IMR-90 (cell line): ENCODE measurements at regions not wholly inside any gene's neighbourhood (a gene's known extent, or its start where the extent isn't known, plus 50 kb on each side); places are given as distances from the start of the nearest gene placed in this dataset.

Experiments
- ATAC-seq: fragments of 200-7000 bp; cut with Tn5 transposase; 2 replicates; pipeline ENCODE4 v1.9.1; 2020; ENCODE audit warnings: low read depth, mild to moderate bottlenecking, moderate library complexity
- BruUV-seq: library from RNA; stranded (reverse); fragments of 400-500 nt; replicated peaks from 2 replicates; lab custom pipeline; 2021; lab: Mats Ljungman, UMichigan
- CTCF ChIA-PET: fragments of 300-600 bp; formaldehyde crosslinking; extraction: SDS; loops from one replicate; lab custom pipeline; 2021; ENCODE audit warnings: antibody characterized with exemption; lab: Yijun Ruan, JAX
- POLR2A ChIA-PET: fragments of 300-600 bp; sonication (Branson Sonifier 250); formaldehyde crosslinking; loops from one replicate; lab custom pipeline; 2022; ENCODE audit warnings: antibody characterized with exemption; ENCODE audit not compliant: unreplicated experiment; lab: Charles Lee
- DNase-seq: peaks from one replicate; pipeline ENCODE4 v3.0.0; 2013
- H2AFZ ChIP-seq: replicated peaks from 2 replicates; pipeline ENCODE3; 2013; ENCODE audit warnings: low read length, mild to moderate bottlenecking; ENCODE audit not compliant: poor library complexity
- H2AK5ac ChIP-seq: 2 replicates; pipeline ENCODE4 v1.6.1; 2013; ENCODE audit warnings: low read depth, low read length, inconsistent platforms
- H2AK9ac ChIP-seq: replicated peaks from 2 replicates; pipeline ENCODE3; 2013; ENCODE audit warnings: mild to moderate bottlenecking, low read depth, low read length, moderate library complexity; ENCODE audit not compliant: poor library complexity
- H2BK120ac ChIP-seq: 2 replicates; pipeline ENCODE4 v1.6.1; 2013; ENCODE audit warnings: low read depth, low read length, inconsistent platforms
- H2BK15ac ChIP-seq: 3 replicates; pipeline ENCODE4 v1.6.1; 2013; ENCODE audit warnings: low read depth, low read length, inconsistent platforms
- H2BK20ac ChIP-seq: 2 replicates; pipeline ENCODE4 v1.6.1; 2013; ENCODE audit warnings: low read depth, mild to moderate bottlenecking, inconsistent platforms, low read length, moderate library complexity
- H2BK5ac ChIP-seq: 2 replicates; pipeline ENCODE4 v1.6.1; 2013; ENCODE audit warnings: mild to moderate bottlenecking, low read depth, low read length, inconsistent platforms; ENCODE audit not compliant: poor library complexity, severe bottlenecking
- H3K14ac ChIP-seq: replicated peaks from 2 replicates; pipeline ENCODE4 v1.6.1; 2013; ENCODE audit warnings: low read depth, low read length, inconsistent platforms
- H3K18ac ChIP-seq: 2 replicates; pipeline ENCODE4 v1.6.1; 2013; ENCODE audit warnings: low read depth, low read length, control low read depth
- H3K23ac ChIP-seq: 2 replicates; pipeline ENCODE4 v1.6.1; 2013; ENCODE audit warnings: low read depth, low read length, inconsistent platforms
- H3K27ac ChIP-seq: 2 replicates; pipeline ENCODE4 v1.5.1; 2013; ENCODE audit warnings: mild to moderate bottlenecking, control low read depth, low read length; ENCODE audit not compliant: insufficient read depth
- H3K27me3 ChIP-seq: 2 replicates; pipeline ENCODE4 v1.6.1; 2013; ENCODE audit warnings: low read length; ENCODE audit not compliant: control insufficient read depth, insufficient read depth
- H3K36me3 ChIP-seq: 2 replicates; pipeline ENCODE4 v1.6.1; 2013; ENCODE audit warnings: low read length, mixed read lengths; ENCODE audit not compliant: control insufficient read depth, insufficient read depth
- H3K4ac ChIP-seq: 2 replicates; pipeline ENCODE4 v1.6.1; 2013; ENCODE audit warnings: low read depth, low read length, inconsistent platforms
- H3K4me1 ChIP-seq: 2 replicates; pipeline ENCODE4 v1.6.1; 2013; ENCODE audit warnings: low read length, mixed read lengths; ENCODE audit not compliant: control insufficient read depth, insufficient read depth
- H3K4me2 ChIP-seq: 2 replicates; pipeline ENCODE4 v1.6.1; 2013; ENCODE audit warnings: low read depth, mild to moderate bottlenecking, control low read depth, low read length, moderate library complexity
- H3K4me3 ChIP-seq: 2 replicates; pipeline ENCODE4 v1.5.1; 2013; ENCODE audit warnings: low read depth, mild to moderate bottlenecking, control low read depth, low read length, moderate library complexity; ENCODE audit not compliant: insufficient read depth
- H3K56ac ChIP-seq: 2 replicates; pipeline ENCODE4 v1.6.1; 2013; ENCODE audit warnings: low read length, inconsistent platforms; ENCODE audit not compliant: insufficient read depth; ENCODE audit errors: extremely low read depth
- H3K79me1 ChIP-seq, 2 experiments: 2 replicates each; pipeline ENCODE4 v1.6.1; 2013; ENCODE audit warnings: low read length in 2 of 2, inconsistent platforms in 1 of 2, low read depth in 1 of 2
- H3K9ac ChIP-seq: 2 replicates; pipeline ENCODE4 v1.6.1; 2013; ENCODE audit warnings: low read depth, low read length, control low read depth
- H3K9me1 ChIP-seq: 2 replicates; pipeline ENCODE4 v1.6.1; 2013; ENCODE audit warnings: low read length, inconsistent platforms; ENCODE audit not compliant: insufficient read depth
- H3K9me3 ChIP-seq: 2 replicates; pipeline ENCODE4 v1.6.1; 2013; ENCODE audit warnings: low read length; ENCODE audit not compliant: control insufficient read depth, insufficient read depth
- H4K20me1 ChIP-seq: 2 replicates; pipeline ENCODE4 v1.6.1; 2013; ENCODE audit warnings: low read length, inconsistent platforms; ENCODE audit not compliant: insufficient read depth
- H4K5ac ChIP-seq: 2 replicates; pipeline ENCODE4 v1.6.1; 2013; ENCODE audit warnings: mild to moderate bottlenecking, low read depth, low read length, control low read depth
- H4K8ac ChIP-seq, 2 experiments: 2 replicates each; pipeline ENCODE4 v1.6.1; 2013; ENCODE audit warnings: low read depth in 2 of 2, low read length in 2 of 2, control low read depth in 1 of 2, inconsistent platforms in 1 of 2
- H4K91ac ChIP-seq: 2 replicates; pipeline ENCODE4 v1.6.1; 2013; ENCODE audit warnings: low read depth, low read length, inconsistent platforms; ENCODE audit not compliant: insufficient read depth
- BHLHE40 ChIP-seq: fragments of 150-350 bp; IDR thresholded peaks from 2 replicates; pipeline ENCODE4 v1.6.1; 2016; ENCODE audit warnings: mild to moderate bottlenecking, low read depth, low read length
- CEBPB ChIP-seq: IDR thresholded peaks from 2 replicates; pipeline ENCODE4 v1.6.1; 2012; ENCODE audit warnings: low read depth, low read length, improper control_type of control experiment
- CHD1 ChIP-seq: IDR thresholded peaks from 2 replicates; pipeline ENCODE4 v1.6.1; 2012; ENCODE audit warnings: low read depth, low read length, improper control_type of control experiment
- FOS ChIP-seq: fragments of 150-350 bp; IDR thresholded peaks from 2 replicates; pipeline ENCODE4 v1.6.1; 2016; ENCODE audit warnings: low read depth, low read length
- MAFK ChIP-seq: IDR thresholded peaks from 2 replicates; pipeline ENCODE4 v1.6.1; 2012; ENCODE audit warnings: low read depth, low read length, improper control_type of control experiment
- MAZ ChIP-seq: IDR thresholded peaks from 2 replicates; pipeline ENCODE4 v1.6.1; 2012; ENCODE audit warnings: low read depth, mild to moderate bottlenecking, low read length, improper control_type of control experiment, moderate library complexity, borderline replicate concordance
- MXI1 ChIP-seq: IDR thresholded peaks from 2 replicates; pipeline ENCODE4 v1.6.1; 2012; ENCODE audit warnings: low read depth, mild to moderate bottlenecking, low read length, moderate library complexity, borderline replicate concordance
- NFE2L2 ChIP-seq: fragments of 150-350 bp; IDR thresholded peaks from 2 replicates; pipeline ENCODE4 v1.6.1; 2016; ENCODE audit warnings: low read depth, mild to moderate bottlenecking, low read length
- POLR2A ChIP-seq: IDR thresholded peaks from 2 replicates; pipeline ENCODE4 v1.6.1; 2012; ENCODE audit warnings: mild to moderate bottlenecking, low read depth, low read length
- RAD21 ChIP-seq: IDR thresholded peaks from 2 replicates; pipeline ENCODE4 v1.6.1; 2012; ENCODE audit warnings: low read length, improper control_type of control experiment
- RCOR1 ChIP-seq: IDR thresholded peaks from 2 replicates; pipeline ENCODE4 v1.6.1; 2012; ENCODE audit warnings: mild to moderate bottlenecking, low read length, improper control_type of control experiment; ENCODE audit not compliant: insufficient replicate concordance
- RFX5 ChIP-seq: IDR thresholded peaks from 2 replicates; pipeline ENCODE4 v1.8.0; 2012; ENCODE audit warnings: low read depth, mild to moderate bottlenecking, low read length, moderate library complexity
- SMC3 ChIP-seq: fragments of 150-350 bp; IDR thresholded peaks from 2 replicates; pipeline ENCODE4 v1.6.1; 2016; ENCODE audit warnings: low read depth, mild to moderate bottlenecking, antibody characterized with exemption, low read length, moderate library complexity
- WGBS, 2 experiments: methylation state at CpG; one replicate each; pipeline versions ENCODE4 v1.1.5 to v1.1.7; 2013; ENCODE audit warnings: missing lambda C conversion rate in 2 of 2; ENCODE audit not compliant: insufficient read length in 1 of 2; ENCODE audit errors: extremely low coverage in 2 of 2; 5-methylcytosine and 5-hydroxymethylcytosine counted together
- dilution Hi-C: fragments of 300-500 bp; cut with HindIII; formaldehyde crosslinking; loops from one replicate; pipeline ENCODE4 v1.14.3; 2018; ENCODE audit warnings: low sequenced_read_pairs; ENCODE audit not compliant: unreplicated experiment
- in situ Hi-C: fragments of 300-500 bp; cut with MboI; formaldehyde crosslinking; loops from 3 replicates; pipeline ENCODE4 v1.14.3; 2019; ENCODE audit warnings: low sequenced_read_pairs, inconsistent platforms, mixed read lengths
- intact Hi-C: fragments of 100-400 bp; cut with micrococcal nuclease; formaldehyde crosslinking; loops from 2 replicates; pipeline ENCODE4 v1.10.0; 2022
- TF ChIP-seq, protein P1 (sequence below): conservative IDR thresholded peaks from 2 replicates; pipeline ENCODE4 v1.5.1; 2012; ENCODE audit warnings: mild to moderate bottlenecking, low read depth, low read length, improper control_type of control experiment
- TF ChIP-seq, protein P2 (sequence below): fragments of 150-350 bp; IDR thresholded peaks from 2 replicates; pipeline ENCODE4 v1.6.1; 2017; ENCODE audit warnings: mild to moderate bottlenecking, antibody characterized with exemption, low read length, low read depth
- TF ChIP-seq, protein P3 (sequence below): fragments of 150-350 bp; IDR thresholded peaks from 2 replicates; pipeline ENCODE4 v1.6.1; 2016; ENCODE audit warnings: low read depth, mild to moderate bottlenecking, low read length, moderate library complexity, borderline replicate concordance

DNA sequence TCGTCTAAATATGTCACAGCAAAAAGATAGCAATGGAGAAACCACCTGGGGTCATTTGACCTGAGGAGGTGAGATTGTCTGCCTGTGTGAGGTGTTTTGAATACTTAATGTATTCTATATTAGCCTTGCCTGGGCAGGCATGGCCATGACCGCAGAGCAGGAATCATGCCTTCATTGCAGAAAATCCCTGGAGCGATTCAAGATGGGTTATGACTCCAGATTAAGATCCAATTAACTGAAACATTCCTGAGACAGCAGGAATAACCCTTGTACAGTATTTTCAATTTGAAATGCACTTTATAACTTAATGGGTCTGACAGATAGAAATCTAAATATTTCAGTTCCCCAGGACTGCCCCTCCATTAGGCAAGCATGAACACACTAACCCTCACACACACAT lies 227.3 kb upstream of the RAB6C start:
- H3K9ac ChIP-seq, result no peak overlapping the region
- no peak overlapping the region for H3K27ac ChIP-seq
- no peak overlapping the region for H2AFZ ChIP-seq
- no peak overlapping the region for H3K4me2 ChIP-seq
- no peaks in the 10 kb centered on the region for H4K20me1 ChIP-seq
- no peak overlapping the region for H2AK9ac ChIP-seq
- no peaks in the 10 kb centered on the region for H3K27me3 ChIP-seq
- ChIA-PET POLR2A (no interaction called here), CTCF (no interaction called here)
- BruUV-seq, result no TSS peak
- no peak for DNase-seq
- H3K9me1 ChIP-seq, result no peaks in the 10 kb centered on the region
- H3K56ac ChIP-seq, result no peak overlapping the region
- no peaks in the 10 kb centered on the region for H3K4me1 ChIP-seq
- no peaks in the 10 kb centered on the region for H3K79me1 ChIP-seq
- no peak overlapping the region for H3K18ac ChIP-seq
- no peak overlapping the region for H3K4me3 ChIP-seq
- in situ Hi-C loops (no loop called here), dilution Hi-C loops (no loop called here), intact Hi-C loops (no loop called here)
- no peak for ATAC-seq
- WGBS, 2 experiments, result no CpG with 5 or more reads among the region's 3 CpGs
- peaks cover 5% of the 10 kb centered on the region for H3K9me3 ChIP-seq
- H3K23ac ChIP-seq, result no peak overlapping the region
- H2BK120ac ChIP-seq, result no peak overlapping the region
- no peak overlapping the region for H4K8ac ChIP-seq
- H4K91ac ChIP-seq, result no peak overlapping the region
- no peak overlapping the region for H2BK15ac ChIP-seq
- no peak overlapping the region for H4K5ac ChIP-seq
- H3K14ac ChIP-seq, result no peak overlapping the region
- H3K4ac ChIP-seq, result no peak overlapping the region
- no peaks in the 10 kb centered on the region for H3K36me3 ChIP-seq
- TF ChIP-seq, protein P1, sequence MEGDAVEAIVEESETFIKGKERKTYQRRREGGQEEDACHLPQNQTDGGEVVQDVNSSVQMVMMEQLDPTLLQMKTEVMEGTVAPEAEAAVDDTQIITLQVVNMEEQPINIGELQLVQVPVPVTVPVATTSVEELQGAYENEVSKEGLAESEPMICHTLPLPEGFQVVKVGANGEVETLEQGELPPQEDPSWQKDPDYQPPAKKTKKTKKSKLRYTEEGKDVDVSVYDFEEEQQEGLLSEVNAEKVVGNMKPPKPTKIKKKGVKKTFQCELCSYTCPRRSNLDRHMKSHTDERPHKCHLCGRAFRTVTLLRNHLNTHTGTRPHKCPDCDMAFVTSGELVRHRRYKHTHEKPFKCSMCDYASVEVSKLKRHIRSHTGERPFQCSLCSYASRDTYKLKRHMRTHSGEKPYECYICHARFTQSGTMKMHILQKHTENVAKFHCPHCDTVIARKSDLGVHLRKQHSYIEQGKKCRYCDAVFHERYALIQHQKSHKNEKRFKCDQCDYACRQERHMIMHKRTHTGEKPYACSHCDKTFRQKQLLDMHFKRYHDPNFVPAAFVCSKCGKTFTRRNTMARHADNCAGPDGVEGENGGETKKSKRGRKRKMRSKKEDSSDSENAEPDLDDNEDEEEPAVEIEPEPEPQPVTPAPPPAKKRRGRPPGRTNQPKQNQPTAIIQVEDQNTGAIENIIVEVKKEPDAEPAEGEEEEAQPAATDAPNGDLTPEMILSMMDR, result no peak
- TF ChIP-seq MAFK (no peak), SMC3 (no peak), BHLHE40 (no peak), POLR2A (no peak), RCOR1 (no peak), CHD1 (no peak), MAZ (no peak), MXI1 (no peak), FOS (no peak), CEBPB (no peak), RAD21 (no peak), RFX5 (no peak), NFE2L2 (no peak)
- TF ChIP-seq, protein P2, sequence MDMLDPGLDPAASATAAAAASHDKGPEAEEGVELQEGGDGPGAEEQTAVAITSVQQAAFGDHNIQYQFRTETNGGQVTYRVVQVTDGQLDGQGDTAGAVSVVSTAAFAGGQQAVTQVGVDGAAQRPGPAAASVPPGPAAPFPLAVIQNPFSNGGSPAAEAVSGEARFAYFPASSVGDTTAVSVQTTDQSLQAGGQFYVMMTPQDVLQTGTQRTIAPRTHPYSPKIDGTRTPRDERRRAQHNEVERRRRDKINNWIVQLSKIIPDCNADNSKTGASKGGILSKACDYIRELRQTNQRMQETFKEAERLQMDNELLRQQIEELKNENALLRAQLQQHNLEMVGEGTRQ, result no peak
- TF ChIP-seq, protein P3, sequence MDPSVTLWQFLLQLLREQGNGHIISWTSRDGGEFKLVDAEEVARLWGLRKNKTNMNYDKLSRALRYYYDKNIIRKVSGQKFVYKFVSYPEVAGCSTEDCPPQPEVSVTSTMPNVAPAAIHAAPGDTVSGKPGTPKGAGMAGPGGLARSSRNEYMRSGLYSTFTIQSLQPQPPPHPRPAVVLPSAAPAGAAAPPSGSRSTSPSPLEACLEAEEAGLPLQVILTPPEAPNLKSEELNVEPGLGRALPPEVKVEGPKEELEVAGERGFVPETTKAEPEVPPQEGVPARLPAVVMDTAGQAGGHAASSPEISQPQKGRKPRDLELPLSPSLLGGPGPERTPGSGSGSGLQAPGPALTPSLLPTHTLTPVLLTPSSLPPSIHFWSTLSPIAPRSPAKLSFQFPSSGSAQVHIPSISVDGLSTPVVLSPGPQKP, result no peak
- no peak overlapping the region for H2AK5ac ChIP-seq
- H2BK20ac ChIP-seq, result no peak overlapping the region
- H2BK5ac ChIP-seq, result no peak overlapping the region
